Transverse colon (tissue), 3 donors: ENCODE measurements at regions not wholly inside any gene's neighbourhood (a gene's known extent, or its start where the extent isn't known, plus 50 kb on each side); places are given as distances from the start of the nearest gene placed in this dataset.

Experiments used
- EP300 ChIP-seq: sonication (generic); formaldehyde crosslinking; IDR thresholded peaks from one replicate; pipeline ENCODE4 v1.6.1; 2017; ENCODE audit warnings: antibody characterized with exemption, low read depth
- TF ChIP-seq, protein P1 (sequence below), 5 experiments: fragments of 200-600 bp in 3 of 5; fragments of 450-650 bp in 2 of 5; sonication (generic) in 3 of 5; IDR thresholded peaks; 1 replicate in 2 of 5; 2 replicates in 3 of 5; pipeline ENCODE4 v1.5.1; 2016 to 2017; ENCODE audit warnings: antibody characterized with exemption in 5 of 5, inconsistent platforms in 3 of 5, mild to moderate bottlenecking in 2 of 5, moderate library complexity in 1 of 5

GRCh38 chr12:69007101-69007854 lies 74.3 kb upstream of the CPM start:
- no peak for TF ChIP-seq EP300
- TF ChIP-seq, protein P1, sequence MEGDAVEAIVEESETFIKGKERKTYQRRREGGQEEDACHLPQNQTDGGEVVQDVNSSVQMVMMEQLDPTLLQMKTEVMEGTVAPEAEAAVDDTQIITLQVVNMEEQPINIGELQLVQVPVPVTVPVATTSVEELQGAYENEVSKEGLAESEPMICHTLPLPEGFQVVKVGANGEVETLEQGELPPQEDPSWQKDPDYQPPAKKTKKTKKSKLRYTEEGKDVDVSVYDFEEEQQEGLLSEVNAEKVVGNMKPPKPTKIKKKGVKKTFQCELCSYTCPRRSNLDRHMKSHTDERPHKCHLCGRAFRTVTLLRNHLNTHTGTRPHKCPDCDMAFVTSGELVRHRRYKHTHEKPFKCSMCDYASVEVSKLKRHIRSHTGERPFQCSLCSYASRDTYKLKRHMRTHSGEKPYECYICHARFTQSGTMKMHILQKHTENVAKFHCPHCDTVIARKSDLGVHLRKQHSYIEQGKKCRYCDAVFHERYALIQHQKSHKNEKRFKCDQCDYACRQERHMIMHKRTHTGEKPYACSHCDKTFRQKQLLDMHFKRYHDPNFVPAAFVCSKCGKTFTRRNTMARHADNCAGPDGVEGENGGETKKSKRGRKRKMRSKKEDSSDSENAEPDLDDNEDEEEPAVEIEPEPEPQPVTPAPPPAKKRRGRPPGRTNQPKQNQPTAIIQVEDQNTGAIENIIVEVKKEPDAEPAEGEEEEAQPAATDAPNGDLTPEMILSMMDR (IDR thresholded peaks at IDR 0.05) = no peak
